Tibial nerve (tissue), 3 donors: ENCODE measurements at regions not wholly inside any gene's neighbourhood (a gene's known extent, or its start where the extent isn't known, plus 50 kb on each side); places are given as distances from the start of the nearest gene placed in this dataset.

Source experiments
- CTCF ChIP-seq, 5 experiments: fragments of 200-600 bp in 3 of 5; fragments of 450-650 bp in 2 of 5; sonication (generic) in 3 of 5; IDR thresholded peaks; one replicate each; pipeline ENCODE4 v1.5.1; 2016 to 2019; ENCODE audit warnings: antibody characterized with exemption in 5 of 5, mild to moderate bottlenecking in 3 of 5, moderate library complexity in 2 of 5
- POLR2A ChIP-seq, 2 donors: fragments of 450-650 bp; IDR thresholded peaks; one replicate each; pipeline ENCODE4 v1.6.1; 2017; ENCODE audit warnings: antibody characterized with exemption in 2 of 2, mild to moderate bottlenecking in 2 of 2, moderate library complexity in 2 of 2

DNA sequence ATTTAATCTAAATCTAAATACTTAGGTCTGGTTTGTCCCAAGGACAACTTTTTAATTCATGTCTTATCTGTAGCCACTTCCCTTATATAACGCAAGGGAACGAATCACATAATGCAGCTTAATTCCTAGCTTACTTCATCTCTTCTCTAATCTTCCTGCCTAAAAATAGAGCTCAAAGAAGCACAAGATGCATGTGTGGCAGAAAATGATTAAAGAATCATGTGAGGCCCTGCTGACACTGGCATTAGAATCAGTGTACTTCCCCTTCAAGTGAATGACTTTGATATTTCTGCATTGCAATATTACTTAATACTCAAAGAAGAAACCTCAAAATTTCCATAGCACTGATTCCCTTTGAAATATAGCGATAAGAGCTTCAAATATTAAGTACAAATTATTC, 317.9 kb upstream of the FTMT start:
- TF ChIP-seq POLR2A (IDR thresholded peaks at IDR 0.05) (no peak), CTCF (IDR thresholded peaks at IDR 0.05) (no peak)
